Retinal pigment epithelial cell (primary cell): ENCODE measurements at regions not wholly inside any gene's neighbourhood (a gene's known extent, or its start where the extent isn't known, plus 50 kb on each side); places are given as distances from the start of the nearest gene placed in this dataset.

ENCODE experiments used
- DNase-seq: peaks from one replicate; pipeline ENCODE4 v3.0.0-alpha.2; 2010; ENCODE audit warnings: low read depth
- H3K4me3 ChIP-seq: 2 replicates; pipeline ENCODE4 v1.5.1; 2011; ENCODE audit warnings: mild to moderate bottlenecking, low read length, control low read depth, moderate library complexity
- CTCF ChIP-seq: conservative IDR thresholded peaks from 2 replicates; pipeline ENCODE4 v1.5.1; 2011; ENCODE audit warnings: low read depth, low read length, control low read depth, inconsistent platforms

DNA sequence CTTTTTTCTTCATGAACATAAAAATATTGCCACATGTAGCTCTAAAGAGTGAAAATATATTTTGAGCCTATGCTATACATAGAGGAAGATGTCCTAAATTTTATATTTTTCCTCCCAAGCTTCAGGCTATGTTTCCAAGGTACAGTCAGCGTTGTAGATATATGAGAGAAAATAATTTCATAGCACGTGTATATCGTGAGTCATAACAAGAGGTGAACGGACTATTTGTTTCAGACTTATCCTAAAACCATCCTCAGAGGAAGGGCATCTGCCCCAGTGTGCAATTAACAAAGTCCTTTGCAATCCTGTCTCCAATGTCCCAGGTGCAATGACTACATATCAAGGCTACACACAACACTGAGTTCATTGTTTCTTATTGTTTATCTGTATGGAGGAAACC lies 177.3 kb upstream of the ARRDC4 start:
- H3K4me3 ChIP-seq = no peak overlapping the region
- no peak for TF ChIP-seq CTCF

DNA sequence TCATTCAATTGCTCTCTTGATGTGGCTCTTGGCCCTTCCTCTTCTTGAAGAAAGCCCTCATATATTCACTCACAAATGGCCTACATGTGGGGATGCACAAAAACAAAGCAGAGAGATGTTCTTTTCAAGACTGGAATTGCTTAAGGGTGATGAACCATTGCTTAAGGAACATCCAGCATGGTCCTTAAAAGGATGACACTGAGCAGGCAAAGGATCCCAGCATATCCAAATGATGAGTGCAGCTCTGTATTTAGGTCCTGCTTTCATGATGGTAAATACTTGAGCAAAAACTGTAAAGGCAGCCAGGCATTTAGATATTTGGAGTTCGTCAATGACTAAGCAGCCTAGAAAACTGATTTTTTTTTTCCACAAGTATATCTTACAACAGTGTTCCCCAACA lies 173.8 kb upstream of the ARRDC4 start:
- no peak for TF ChIP-seq CTCF
- no peak overlapping the region for H3K4me3 ChIP-seq
- DNase-seq = no peak

More for the DNA sequence above, 177.3 kb upstream of the ARRDC4 start:
- no peak for DNase-seq

DNA sequence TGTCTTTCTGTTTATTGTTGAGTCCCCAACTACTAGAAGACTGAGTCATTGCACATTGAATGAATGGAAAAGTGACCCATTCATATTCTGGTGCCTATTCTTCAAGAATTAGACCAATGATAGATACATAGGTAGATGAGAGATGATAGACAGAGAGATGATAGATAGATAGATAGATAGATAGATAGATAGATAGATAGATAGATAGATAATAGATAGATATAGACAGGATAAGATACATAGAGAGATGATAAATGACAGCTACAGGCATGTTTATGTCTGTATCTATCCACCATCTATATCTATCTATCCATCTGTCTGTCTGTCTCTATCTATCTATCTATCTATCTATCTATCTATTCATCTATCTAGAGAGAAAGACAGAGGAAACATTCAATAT lies 170.3 kb upstream of the ARRDC4 start:
- no peak for TF ChIP-seq CTCF
- no peak for DNase-seq
- no peak overlapping the region for H3K4me3 ChIP-seq

DNA sequence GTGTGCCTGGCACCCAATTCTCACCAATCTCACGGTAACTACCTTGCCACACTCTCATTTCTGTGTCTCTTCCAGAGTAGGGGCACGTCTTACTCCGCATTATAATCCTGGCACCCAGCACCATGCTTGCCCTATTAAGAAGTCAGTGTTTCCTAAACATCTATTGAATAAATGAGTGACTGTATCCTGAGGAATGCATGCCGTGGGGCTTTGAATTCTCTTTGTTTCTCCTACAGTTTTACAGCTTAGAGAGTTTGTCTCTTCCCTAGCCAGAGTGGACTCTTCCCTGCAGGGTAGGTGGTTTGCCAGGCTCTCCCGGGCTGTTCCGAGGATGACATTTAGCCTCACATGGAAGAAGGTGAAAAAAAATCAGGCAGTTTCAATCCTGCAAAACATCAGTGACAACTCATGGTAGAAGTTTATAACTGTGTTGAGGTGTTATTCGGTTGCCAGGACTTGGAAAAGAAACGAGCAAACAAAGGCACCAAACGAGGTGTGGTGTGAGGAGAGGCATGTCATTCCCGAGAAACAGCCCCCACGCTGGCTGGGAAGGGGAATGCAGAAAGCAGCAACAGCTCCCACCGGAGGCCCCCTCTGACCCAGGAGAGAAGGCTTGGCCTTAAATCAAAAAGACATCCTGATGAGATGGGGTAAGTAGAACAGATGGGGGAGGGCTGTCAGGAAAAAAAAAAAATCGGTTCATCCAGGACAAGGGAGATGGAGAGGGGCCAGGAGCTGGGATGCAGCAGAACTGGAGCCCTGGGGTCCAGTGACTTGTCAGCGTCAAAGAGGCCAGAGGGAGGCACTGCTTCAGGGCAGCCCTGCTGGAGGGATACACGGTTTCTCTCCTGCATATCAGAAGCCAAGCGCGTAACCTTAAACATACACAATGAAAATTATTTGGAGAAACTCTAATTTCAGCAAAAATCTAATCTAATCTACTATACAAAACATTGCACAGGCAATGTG lies 168.4 kb upstream of the ARRDC4 start:
- no peak for TF ChIP-seq CTCF
- no peak for DNase-seq
- H3K4me3 ChIP-seq = no peak overlapping the region

- DNase-seq = no peak
- H3K4me3 ChIP-seq = no peak overlapping the region
- TF ChIP-seq CTCF = no peak
These were observed 155.6 kb upstream of the ARRDC4 start for GRCh38 chr15:97804950-97805349.

- DNase-seq = no peak
- TF ChIP-seq CTCF = no peak
- H3K4me3 ChIP-seq = no peak overlapping the region
These were observed 153.7 kb upstream of the ARRDC4 start for GRCh38 chr15:97806766-97807165.

GRCh38 chr15:97815835-97816234 lies 144.7 kb upstream of the ARRDC4 start:
- H3K4me3 ChIP-seq = no peak overlapping the region
- no peak for DNase-seq
- no peak for TF ChIP-seq CTCF
